GM19238 (cell line): ENCODE measurements at regions not wholly inside any gene's neighbourhood (a gene's known extent, or its start where the extent isn't known, plus 50 kb on each side); places are given as distances from the start of the nearest gene placed in this dataset.
"Not testable (repeated sequence)": the region's sequence is repeated elsewhere in the genome, so short reads cannot be mapped to it uniquely, and the experiment has no call there.

Experiments used
- DNase-seq: peaks from one replicate; pipeline ENCODE4 v3.0.0; 2011; ENCODE audit warnings: low spot score; ENCODE audit not compliant: insufficient read length

- DNase-seq = not testable (repeated sequence)
These were observed 279.9 kb downstream of the PLS3 start for GRCh38 chrX:115840729-115841409.

- DNase-seq = not testable (repeated sequence)
These were observed 290.0 kb downstream of the PLS3 start for GRCh38 chrX:115850986-115851385.

- DNase-seq = not testable (repeated sequence)
These were observed 292.3 kb downstream of the PLS3 start for GRCh38 chrX:115853260-115853659.

GRCh38 chrX:115881170-115881569 is 289.4 kb upstream of the AGTR2 start:
- not testable (repeated sequence) for DNase-seq

- DNase-seq = not testable (repeated sequence)
These were observed 286.4 kb upstream of the AGTR2 start for GRCh38 chrX:115884121-115884520.

DNA sequence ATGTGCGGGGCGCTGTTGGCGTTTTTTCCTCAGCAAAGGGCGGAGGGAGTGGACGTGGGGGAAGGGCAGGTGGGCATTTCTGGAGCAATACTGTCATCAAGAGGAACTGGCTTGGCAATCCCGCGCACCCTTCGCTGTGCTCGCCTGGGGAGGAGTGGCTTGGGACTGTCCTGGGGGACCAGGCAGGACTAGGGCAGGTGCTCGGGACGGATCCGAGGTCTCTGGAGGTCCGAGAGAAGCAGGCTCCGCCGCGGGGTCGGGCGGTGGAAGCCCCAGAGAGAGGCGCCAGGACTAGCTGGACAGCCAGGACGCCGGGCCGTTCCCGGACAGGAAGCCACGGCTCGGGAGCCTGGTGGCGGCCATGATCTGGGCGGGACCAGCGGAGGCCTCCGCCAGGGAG is 282.5 kb upstream of the AGTR2 start:
- DNase-seq = not testable (repeated sequence)

DNA sequence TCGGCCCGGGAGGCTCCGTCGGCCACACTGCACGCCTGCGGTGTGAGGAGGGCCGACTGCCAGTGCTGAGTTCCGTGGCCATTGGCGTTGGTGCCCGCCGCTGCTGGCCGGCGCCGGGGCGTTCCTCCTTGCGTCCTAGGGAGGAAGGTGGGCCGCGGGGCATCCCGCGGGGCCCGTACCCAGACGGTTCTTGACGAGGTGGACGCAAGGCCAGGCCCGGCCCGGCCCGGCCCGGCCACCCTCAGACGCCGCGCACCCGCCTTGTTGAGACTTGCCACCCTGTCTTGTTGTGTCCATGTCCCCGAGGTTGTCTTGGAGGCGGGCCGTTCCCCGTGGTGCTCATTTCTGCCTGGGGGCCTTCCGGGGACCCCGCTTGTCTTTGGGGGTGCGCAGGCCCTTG is 282.0 kb upstream of the AGTR2 start:
- DNase-seq = not testable (repeated sequence)

GRCh38 chrX:115889121-115889890 is 281.2 kb upstream of the AGTR2 start:
- DNase-seq = no peak

DNA sequence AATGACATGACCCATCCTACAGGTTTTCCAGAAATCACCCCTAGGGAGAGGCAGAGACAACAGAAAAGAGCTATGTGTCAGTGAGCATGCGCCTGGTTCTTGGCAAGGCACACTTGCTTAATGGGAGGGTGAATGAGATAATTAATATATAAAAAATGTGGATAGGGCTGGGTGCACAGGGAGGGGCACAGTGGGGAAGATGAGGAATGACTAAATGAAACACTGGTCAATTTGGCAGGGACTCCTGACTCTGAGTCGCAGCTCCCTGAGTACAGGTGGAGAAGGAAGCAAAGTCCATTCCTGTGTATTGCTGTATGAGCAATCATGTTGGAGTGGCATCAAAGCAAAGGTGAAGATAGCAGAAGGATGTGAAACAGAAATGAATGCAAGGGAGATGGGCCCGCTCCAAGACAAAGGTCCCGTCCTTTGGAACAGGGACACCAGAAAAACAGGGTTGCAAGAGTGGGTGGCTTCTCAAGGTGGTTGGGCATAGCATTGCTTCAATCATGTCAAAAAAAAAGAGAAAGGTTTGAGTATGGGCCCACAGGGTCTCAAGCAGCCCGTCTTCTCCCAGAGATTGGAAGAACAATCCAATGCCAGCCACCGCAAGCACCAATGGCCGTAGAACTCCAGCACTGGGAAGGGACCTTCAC is 278.4 kb upstream of the AGTR2 start:
- no peak for DNase-seq

GRCh38 chrX:115892787-115893671 is 277.5 kb upstream of the AGTR2 start:
- DNase-seq = peak; percentile 39

DNA sequence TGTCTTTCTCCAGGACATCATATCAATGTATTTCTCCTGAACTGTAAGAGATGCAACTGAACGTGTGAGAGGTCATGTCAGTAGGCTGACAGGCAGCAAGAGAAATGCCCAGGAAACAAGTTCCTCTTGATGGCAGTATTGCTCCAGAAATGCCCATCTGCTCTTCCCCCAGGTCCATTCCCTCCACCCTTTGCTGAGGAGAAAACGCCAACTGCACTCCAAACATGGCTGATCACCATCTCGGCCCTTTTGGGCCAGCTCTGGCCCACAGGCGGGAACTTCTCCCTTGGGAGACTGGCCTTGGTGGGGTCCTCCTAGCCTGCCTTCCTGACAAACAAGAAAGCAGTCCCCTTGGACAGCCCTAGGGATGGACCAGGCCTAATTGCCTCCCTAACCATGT is 276.5 kb upstream of the AGTR2 start:
- DNase-seq = peak; percentile 44

- no peak for DNase-seq
These were observed 274.7 kb upstream of the AGTR2 start for GRCh38 chrX:115895678-115896329.

GRCh38 chrX:115896362-115896761 is 274.2 kb upstream of the AGTR2 start:
- DNase-seq = no peak

- no peak for DNase-seq
These were observed 272.6 kb upstream of the AGTR2 start for GRCh38 chrX:115897956-115898355.

DNA sequence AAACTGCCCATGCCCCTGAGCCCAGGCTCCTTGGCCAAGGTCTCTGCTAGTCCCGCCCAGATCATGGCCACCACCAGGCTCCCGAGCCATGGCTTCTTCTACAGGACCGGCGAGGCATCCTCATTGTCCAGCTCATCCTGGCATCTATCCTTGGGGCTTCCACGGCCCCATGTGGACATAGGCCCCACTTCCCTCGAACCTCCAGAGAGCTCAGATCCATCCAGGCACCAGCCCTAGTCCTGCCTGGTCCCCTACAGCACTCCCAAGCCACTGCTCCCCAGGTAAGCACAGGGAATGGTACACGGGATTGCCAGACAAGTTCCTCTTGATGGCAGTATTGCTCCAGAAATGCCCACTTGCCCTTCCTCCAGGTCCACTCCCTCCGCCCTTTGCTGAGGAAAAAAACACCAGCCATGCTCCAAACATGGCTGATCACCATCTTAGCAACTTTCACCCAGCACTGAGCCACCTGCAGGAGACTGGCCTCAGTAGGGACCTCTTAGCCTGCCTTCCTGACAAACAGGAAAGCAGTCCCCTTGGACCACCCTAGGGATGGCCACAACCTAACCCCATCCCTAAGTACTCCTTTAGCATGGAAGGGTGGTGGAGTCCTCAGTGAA is 272.1 kb upstream of the AGTR2 start:
- DNase-seq = peak; percentile 32

DNA sequence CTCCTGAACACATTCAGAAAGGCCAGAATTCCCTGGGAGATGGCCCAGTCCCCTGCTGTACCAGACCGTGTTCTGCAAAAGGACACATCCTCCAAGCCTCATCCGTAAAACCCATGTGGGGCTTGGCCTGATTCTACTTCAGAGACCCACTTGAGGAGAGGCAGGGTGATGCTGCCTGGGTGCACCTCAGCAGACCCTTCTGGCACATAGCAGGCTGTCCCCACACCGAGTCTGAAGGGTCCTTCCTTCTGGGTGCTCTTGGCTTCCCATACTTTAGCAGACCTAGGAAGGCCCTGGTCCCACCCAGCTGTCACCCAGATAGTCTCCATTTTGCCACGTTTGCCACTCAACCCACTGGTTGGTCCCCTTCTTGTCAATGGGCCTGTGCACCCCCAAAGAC is 270.1 kb upstream of the AGTR2 start:
- DNase-seq = no peak

- DNase-seq = no peak
These were observed 269.3 kb upstream of the AGTR2 start for GRCh38 chrX:115901241-115901640.

- no peak for DNase-seq
These were observed 267.5 kb upstream of the AGTR2 start for GRCh38 chrX:115902995-115903394.

GRCh38 chrX:115906276-115906675 is 264.3 kb upstream of the AGTR2 start:
- no peak for DNase-seq

DNA sequence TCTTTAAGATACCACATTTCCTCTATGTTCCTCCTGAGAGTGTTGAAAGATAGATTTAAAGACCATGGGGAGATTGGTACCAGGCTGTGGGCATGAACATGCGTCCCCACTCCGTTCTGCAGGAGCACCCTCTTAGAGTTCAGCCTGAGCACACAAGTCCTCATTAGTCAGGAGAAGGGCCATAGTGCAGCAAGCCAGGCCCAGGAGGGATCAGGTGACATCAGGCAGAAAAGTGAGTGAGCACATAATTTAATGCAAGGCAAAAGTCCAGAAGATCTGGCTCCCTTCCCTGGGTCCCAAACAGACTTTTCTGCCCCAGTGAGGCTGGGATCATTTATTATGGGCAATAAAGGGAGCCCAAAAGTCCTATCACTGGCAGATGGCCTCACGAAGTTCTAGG is 263.7 kb upstream of the AGTR2 start:
- DNase-seq = no peak
